BLaER1 (cell line): ENCODE measurements at regions not wholly inside any gene's neighbourhood (a gene's known extent, or its start where the extent isn't known, plus 50 kb on each side); places are given as distances from the start of the nearest gene placed in this dataset.

ENCODE experiments used
- H3K27ac ChIP-seq: shearing (Covaris generic); formaldehyde crosslinking; 2 replicates; pipeline ENCODE4 v1.8.1; 2022
- H3K27me3 ChIP-seq: shearing (Covaris generic); formaldehyde crosslinking; 2 replicates; pipeline ENCODE4 v1.8.1; 2022
- H3K36me3 ChIP-seq: shearing (Covaris generic); formaldehyde crosslinking; 2 replicates; pipeline ENCODE4 v1.8.1; 2022
- H3K4me1 ChIP-seq: shearing (Covaris generic); formaldehyde crosslinking; 2 replicates; pipeline ENCODE4 v1.8.1; 2022
- H3K4me2 ChIP-seq: shearing (Covaris generic); formaldehyde crosslinking; 2 replicates; pipeline ENCODE4 v1.8.1; 2022
- H3K4me3 ChIP-seq: shearing (Covaris generic); formaldehyde crosslinking; 2 replicates; pipeline ENCODE4 v1.8.1; 2022
- H3K9ac ChIP-seq: shearing (Covaris generic); formaldehyde crosslinking; 2 replicates; pipeline ENCODE4 v1.8.1; 2022
- H3K9me3 ChIP-seq: shearing (Covaris generic); formaldehyde crosslinking; 2 replicates; pipeline ENCODE4 v1.8.1; 2022
- H4K20me1 ChIP-seq: shearing (Covaris generic); formaldehyde crosslinking; 2 replicates; pipeline ENCODE4 v1.8.1; 2022
- Cebpa-rat ChIP-seq: shearing (Covaris generic); IDR thresholded peaks from 2 replicates; pipeline ENCODE4 v1.8.1; 2022

DNA sequence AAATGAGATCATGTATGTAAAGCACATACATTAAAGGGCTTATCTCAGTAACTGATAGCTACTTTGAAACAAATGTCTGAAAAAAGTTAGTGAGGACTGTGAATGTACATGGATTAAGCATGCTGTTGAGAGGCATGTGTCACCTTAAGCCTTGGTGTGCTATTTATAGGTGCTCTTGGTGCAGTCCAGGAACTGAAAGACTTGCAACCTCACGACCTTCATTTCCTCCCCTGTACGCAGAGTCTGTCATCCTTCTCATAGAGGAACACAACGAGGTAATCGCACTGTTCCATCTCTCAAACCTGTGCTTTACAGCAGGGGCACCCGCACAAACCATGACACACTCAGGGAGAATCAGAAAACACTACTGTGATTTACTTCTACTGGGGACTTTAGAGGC is 65.6 kb downstream of the UFM1 start:
- no peak overlapping the region for H3K27ac ChIP-seq
- H3K36me3 ChIP-seq: no peaks in the 10 kb centered on the region
- H3K27me3 ChIP-seq: no peaks in the 10 kb centered on the region
- no peaks in the 10 kb centered on the region for H3K9me3 ChIP-seq
- TF ChIP-seq Cebpa-rat: no peak
- H3K4me1 ChIP-seq: peaks cover 5% of the 10 kb centered on the region
- H3K4me2 ChIP-seq: no peak overlapping the region; the same call in 1 of the 2 replicates
- no peak overlapping the region for H3K4me3 ChIP-seq
- no peaks in the 10 kb centered on the region for H4K20me1 ChIP-seq
- H3K9ac ChIP-seq: no peak overlapping the region

GRCh38 chr13:38417241-38417640 is 67.6 kb downstream of the UFM1 start:
- Histone ChIP-seq H3K9me3 (no peaks in the 10 kb centered on the region), H3K36me3 (no peaks in the 10 kb centered on the region), H3K27ac (no peak overlapping the region), H4K20me1 (no peaks in the 10 kb centered on the region), H3K27me3 (no peaks in the 10 kb centered on the region), H3K9ac (no peak overlapping the region), H3K4me2 (no peak overlapping the region), H3K4me3 (no peak overlapping the region), H3K4me1 (peaks cover 5% of the 10 kb centered on the region)
- no peak for TF ChIP-seq Cebpa-rat

GRCh38 chr13:38417727-38418126 is 68.1 kb downstream of the UFM1 start:
- no peak overlapping the region for H3K4me2 ChIP-seq
- H3K27ac ChIP-seq: no peak overlapping the region
- H3K4me1 ChIP-seq: peaks cover 5% of the 10 kb centered on the region
- H4K20me1 ChIP-seq: no peaks in the 10 kb centered on the region
- H3K27me3 ChIP-seq: no peaks in the 10 kb centered on the region
- TF ChIP-seq Cebpa-rat: no peak
- H3K36me3 ChIP-seq: no peaks in the 10 kb centered on the region
- no peak overlapping the region for H3K4me3 ChIP-seq
- H3K9me3 ChIP-seq: no peaks in the 10 kb centered on the region
- H3K9ac ChIP-seq: no peak overlapping the region

- no peak overlapping the region for H3K27ac ChIP-seq
- H4K20me1 ChIP-seq: no peaks in the 10 kb centered on the region
- no peaks in the 10 kb centered on the region for H3K36me3 ChIP-seq
- no peaks in the 10 kb centered on the region for H3K27me3 ChIP-seq
- H3K4me1 ChIP-seq: peaks cover 5% of the 10 kb centered on the region
- no peaks in the 10 kb centered on the region for H3K9me3 ChIP-seq
- no peak for TF ChIP-seq Cebpa-rat
- H3K4me3 ChIP-seq: no peak overlapping the region
- H3K4me2 ChIP-seq: no peak overlapping the region
- no peak overlapping the region for H3K9ac ChIP-seq
These were observed 68.6 kb downstream of the UFM1 start for GRCh38 chr13:38418286-38418685.

DNA sequence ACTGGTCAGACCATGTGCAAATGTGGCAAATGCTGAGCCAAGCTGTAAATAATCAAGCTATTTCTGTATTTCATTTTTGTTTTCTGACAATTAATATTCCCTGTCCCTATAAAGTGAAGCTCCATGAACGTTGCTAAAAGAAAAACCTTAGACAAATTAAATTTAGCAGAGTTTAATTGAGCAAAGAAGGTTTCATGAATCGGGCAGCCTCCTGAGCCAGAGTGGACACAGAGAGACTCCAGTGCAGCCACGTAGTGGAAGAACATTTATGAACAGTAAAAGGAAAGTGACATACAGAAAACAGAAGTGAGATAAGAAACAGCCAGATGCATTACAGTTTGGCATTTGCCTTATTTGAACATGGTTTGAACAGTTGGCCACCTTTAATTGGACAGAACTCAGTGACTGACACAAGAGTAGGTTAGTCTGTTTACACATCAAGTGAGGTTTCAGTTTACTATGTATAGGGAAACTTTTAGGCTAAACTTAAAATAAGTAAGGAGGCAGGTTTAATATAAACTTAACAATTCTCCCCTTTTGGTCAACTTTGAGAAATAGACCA is 69.7 kb downstream of the UFM1 start:
- no peak overlapping the region for H3K27ac ChIP-seq
- H3K9ac ChIP-seq: no peak overlapping the region
- H3K4me2 ChIP-seq: no peak overlapping the region
- H3K36me3 ChIP-seq: no peaks in the 10 kb centered on the region
- no peaks in the 10 kb centered on the region for H4K20me1 ChIP-seq
- no peaks in the 10 kb centered on the region for H3K27me3 ChIP-seq
- no peak overlapping the region for H3K4me3 ChIP-seq
- TF ChIP-seq Cebpa-rat: no peak
- peaks cover 5% of the 10 kb centered on the region for H3K4me1 ChIP-seq
- H3K9me3 ChIP-seq: no peaks in the 10 kb centered on the region

- Histone ChIP-seq H4K20me1 (no peaks in the 10 kb centered on the region), H3K27me3 (no peaks in the 10 kb centered on the region), H3K27ac (no peak overlapping the region), H3K4me2 (no peak overlapping the region), H3K9ac (no peak overlapping the region), H3K9me3 (no peaks in the 10 kb centered on the region), H3K4me3 (no peak overlapping the region), H3K36me3 (no peaks in the 10 kb centered on the region), H3K4me1 (no peaks in the 10 kb centered on the region)
- no peak for TF ChIP-seq Cebpa-rat
These were observed 72.2 kb downstream of the UFM1 start for GRCh38 chr13:38421590-38422560.

GRCh38 chr13:38429916-38430315 is 80.3 kb downstream of the UFM1 start:
- Histone ChIP-seq H3K9ac (no peak overlapping the region), H3K27ac (no peak overlapping the region), H3K9me3 (no peaks in the 10 kb centered on the region), H3K27me3 (no peaks in the 10 kb centered on the region), H3K4me2 (no peak overlapping the region), H3K36me3 (no peaks in the 10 kb centered on the region), H4K20me1 (no peaks in the 10 kb centered on the region), H3K4me1 (no peaks in the 10 kb centered on the region), H3K4me3 (no peak overlapping the region)
- TF ChIP-seq Cebpa-rat: no peak

DNA sequence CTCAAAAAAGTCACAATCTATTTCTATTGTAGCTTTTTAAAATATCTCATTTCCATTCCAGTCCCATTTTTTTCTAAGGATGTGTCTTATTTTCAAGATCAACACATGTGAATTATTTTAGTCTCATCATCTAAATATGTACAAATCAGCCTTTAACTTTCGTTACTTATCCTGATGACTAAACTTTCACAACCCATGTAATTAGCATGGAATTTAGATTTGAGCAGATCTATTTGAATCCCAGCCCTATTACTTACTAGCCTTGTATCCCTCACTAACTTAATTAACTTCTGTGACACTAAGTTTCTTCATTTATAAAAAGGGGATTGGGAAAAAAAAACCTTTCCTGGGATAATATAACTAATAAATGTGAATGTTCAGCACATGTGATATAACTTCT is 81.1 kb downstream of the UFM1 start:
- TF ChIP-seq Cebpa-rat: no peak
- Histone ChIP-seq H3K9me3 (no peaks in the 10 kb centered on the region), H3K4me3 (no peak overlapping the region), H3K4me1 (no peaks in the 10 kb centered on the region), H4K20me1 (no peaks in the 10 kb centered on the region), H3K36me3 (no peaks in the 10 kb centered on the region), H3K27ac (no peak overlapping the region), H3K9ac (no peak overlapping the region), H3K27me3 (no peaks in the 10 kb centered on the region), H3K4me2 (no peak overlapping the region)

DNA sequence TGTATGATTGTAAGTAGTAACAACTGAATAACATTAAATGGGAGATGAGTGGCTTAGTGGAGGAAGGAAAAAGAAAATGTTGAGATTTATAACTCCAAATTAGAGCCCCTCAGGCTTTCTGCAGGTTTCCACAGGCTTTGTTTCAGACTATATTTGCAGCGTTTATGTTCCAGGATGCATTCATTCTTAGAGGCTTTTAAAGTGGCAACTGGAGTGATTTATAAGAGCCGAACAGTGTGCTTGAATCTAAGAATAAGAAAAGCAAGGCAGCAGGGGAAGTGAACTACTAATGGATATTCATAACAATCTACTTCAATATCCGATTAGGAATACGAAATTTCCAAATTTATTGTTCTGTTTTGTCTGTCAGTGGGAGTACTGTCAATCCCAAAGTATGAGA is 91.0 kb downstream of the UFM1 start:
- no peaks in the 10 kb centered on the region for H3K9me3 ChIP-seq
- H3K9ac ChIP-seq: no peak overlapping the region
- no peak overlapping the region for H3K27ac ChIP-seq
- no peaks in the 10 kb centered on the region for H4K20me1 ChIP-seq
- no peak overlapping the region for H3K4me2 ChIP-seq
- no peak for TF ChIP-seq Cebpa-rat
- H3K27me3 ChIP-seq: no peaks in the 10 kb centered on the region
- no peak overlapping the region for H3K4me3 ChIP-seq
- no peaks in the 10 kb centered on the region for H3K4me1 ChIP-seq
- no peaks in the 10 kb centered on the region for H3K36me3 ChIP-seq

DNA sequence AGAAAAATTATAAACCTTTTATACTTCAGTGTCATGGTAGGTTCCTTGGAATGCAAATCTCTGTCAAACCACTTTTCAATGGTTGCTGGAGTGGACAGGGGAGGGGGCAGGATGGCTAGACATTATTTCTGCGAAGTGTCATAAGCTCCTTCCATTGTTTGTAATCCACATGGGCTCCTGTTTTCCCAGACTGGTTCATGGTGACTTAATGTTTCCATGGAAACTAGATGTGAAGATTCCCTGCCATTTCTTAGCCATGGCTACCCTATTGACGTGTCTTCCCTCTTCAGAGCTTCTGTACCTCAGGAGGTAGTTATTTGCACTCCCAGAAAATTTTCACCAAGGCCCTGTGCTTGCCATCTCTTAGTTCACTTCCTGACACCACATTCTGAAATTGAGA is 95.3 kb downstream of the UFM1 start:
- H3K36me3 ChIP-seq: no peaks in the 10 kb centered on the region
- TF ChIP-seq Cebpa-rat: no peak
- H3K27ac ChIP-seq: no peak overlapping the region
- H3K4me3 ChIP-seq: no peak overlapping the region
- H3K4me1 ChIP-seq: no peaks in the 10 kb centered on the region
- H3K27me3 ChIP-seq: no peaks in the 10 kb centered on the region
- H3K9ac ChIP-seq: no peak overlapping the region
- no peak overlapping the region for H3K4me2 ChIP-seq
- no peaks in the 10 kb centered on the region for H3K9me3 ChIP-seq
- H4K20me1 ChIP-seq: no peaks in the 10 kb centered on the region
